Gastrocnemius medialis (tissue), 4 donors: ENCODE measurements at regions not wholly inside any gene's neighbourhood (a gene's known extent, or its start where the extent isn't known, plus 50 kb on each side); places are given as distances from the start of the nearest gene placed in this dataset.

Source experiments
- CTCF ChIP-seq, 5 experiments: fragments of 450-650 bp in 3 of 5; fragments of 200-600 bp in 2 of 5; sonication (generic) in 2 of 5; IDR thresholded peaks in 4 of 5; conservative IDR thresholded peaks in 1 of 5; 1 replicate in 4 of 5; 2 replicates in 1 of 5; pipeline ENCODE4 v1.5.1; 2016 to 2019; ENCODE audit warnings: antibody characterized with exemption in 5 of 5, mild to moderate bottlenecking in 3 of 5, moderate library complexity in 3 of 5
- POLR2A ChIP-seq, 2 donors: fragments of 450-650 bp; IDR thresholded peaks; one replicate each; pipeline ENCODE4 v1.6.1; 2017; ENCODE audit warnings: antibody characterized with exemption in 2 of 2, mild to moderate bottlenecking in 2 of 2, moderate library complexity in 2 of 2

- TF ChIP-seq CTCF (IDR thresholded peaks at IDR 0.05 in 4 of 5, conservative IDR thresholded peaks at IDR 0.05 in 1 of 5), result no peak
- no peak for TF ChIP-seq POLR2A (IDR thresholded peaks at IDR 0.05)
These were observed 79.0 kb upstream of the GMDS start for GRCh38 chr6:2324166-2324953.
